CD4-positive, alpha-beta T cell treated with Interleukin-6 at 100 ng/mL for 8 hours (primary cell): ENCODE measurements at regions not wholly inside any gene's neighbourhood (a gene's known extent, or its start where the extent isn't known, plus 50 kb on each side); places are given as distances from the start of the nearest gene placed in this dataset.

Experiments used
- DNase-seq: peaks from one replicate; pipeline ENCODE4 v3.0.0-alpha.2; 2020; ENCODE audit warnings: mixed read lengths, low spot score

DNA sequence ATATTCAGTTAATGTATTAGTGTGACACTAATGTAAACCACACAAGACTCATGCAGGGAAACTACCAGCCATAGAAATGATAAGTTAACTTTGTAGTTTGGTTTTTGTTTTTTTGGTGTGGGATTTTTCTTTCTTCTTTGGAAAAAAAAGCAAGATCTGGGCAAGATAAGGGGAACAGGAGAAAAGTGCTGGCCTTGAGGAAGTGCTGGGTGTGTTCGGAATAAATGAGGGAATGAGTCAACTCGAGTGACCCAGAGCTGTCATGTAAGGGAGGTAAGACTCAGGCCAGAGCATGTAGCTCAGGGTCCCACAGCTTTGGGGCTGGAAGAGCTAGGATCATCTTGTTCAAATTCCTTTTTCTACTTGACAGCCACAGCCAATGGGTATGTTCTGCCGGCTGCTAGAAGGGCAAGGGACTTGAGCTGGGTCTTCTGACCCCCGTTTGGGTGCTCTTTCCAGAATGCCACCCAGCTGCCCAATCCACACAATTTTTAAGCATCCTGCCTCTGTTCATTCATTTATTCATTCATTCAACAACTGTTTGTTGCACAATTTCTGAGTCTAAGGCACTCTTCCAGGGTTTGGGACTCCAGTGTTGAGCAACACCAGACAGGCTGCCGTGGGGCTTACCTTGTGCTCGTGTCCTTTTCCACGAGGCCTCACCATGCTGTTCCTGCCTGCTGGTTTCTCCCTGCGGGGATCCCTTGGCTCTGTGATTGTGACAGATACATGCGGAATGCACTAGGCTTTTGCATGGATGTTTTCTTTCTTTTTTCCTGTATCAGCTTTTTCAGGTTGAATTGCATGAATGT, 54.5 kb downstream of the CLDN34 start:
- no peak for DNase-seq

- DNase-seq, result no peak
Measured at GRCh38 chrX:10022273-10022541, 55.0 kb downstream of the CLDN34 start.

GRCh38 chrX:10022580-10023245, 55.6 kb downstream of the CLDN34 start:
- DNase-seq, result no peak

GRCh38 chrX:10023821-10024220, 56.7 kb downstream of the CLDN34 start:
- no peak for DNase-seq

DNA sequence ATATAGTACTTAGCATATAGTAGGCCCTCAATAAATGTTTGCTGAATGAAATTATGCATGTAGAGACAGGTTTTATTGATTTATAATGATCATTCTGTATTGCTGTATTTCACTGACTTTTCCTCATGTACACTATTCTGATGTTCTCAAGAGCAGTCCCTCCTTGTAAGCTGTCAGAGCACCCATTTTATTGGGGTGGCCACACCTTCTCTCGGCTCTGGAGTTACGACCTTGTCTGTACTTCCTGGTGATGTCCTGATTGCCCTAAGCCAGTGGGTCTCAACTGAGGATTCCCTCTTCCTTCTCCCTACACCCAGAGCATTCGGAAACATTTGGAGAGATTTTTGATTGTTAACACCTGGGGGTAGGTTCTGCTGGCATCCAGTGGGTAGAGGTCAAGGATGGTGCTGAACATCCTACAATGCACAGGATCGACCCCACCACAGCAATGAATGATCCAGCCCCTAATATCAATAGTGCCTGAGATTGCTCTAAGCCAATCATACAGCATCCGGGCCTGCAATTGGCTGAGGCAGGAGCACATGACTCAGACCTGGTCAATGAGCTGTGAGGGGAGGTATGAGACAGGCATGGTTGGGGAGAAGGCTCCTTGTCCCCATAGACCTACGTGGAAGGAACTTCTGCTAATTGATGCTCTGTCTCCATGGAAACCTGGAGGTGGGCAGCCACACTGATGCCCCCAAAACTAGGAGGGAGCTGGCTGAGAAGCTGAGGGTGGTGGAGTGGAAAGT, 58.8 kb downstream of the CLDN34 start:
- DNase-seq, result no peak

DNA sequence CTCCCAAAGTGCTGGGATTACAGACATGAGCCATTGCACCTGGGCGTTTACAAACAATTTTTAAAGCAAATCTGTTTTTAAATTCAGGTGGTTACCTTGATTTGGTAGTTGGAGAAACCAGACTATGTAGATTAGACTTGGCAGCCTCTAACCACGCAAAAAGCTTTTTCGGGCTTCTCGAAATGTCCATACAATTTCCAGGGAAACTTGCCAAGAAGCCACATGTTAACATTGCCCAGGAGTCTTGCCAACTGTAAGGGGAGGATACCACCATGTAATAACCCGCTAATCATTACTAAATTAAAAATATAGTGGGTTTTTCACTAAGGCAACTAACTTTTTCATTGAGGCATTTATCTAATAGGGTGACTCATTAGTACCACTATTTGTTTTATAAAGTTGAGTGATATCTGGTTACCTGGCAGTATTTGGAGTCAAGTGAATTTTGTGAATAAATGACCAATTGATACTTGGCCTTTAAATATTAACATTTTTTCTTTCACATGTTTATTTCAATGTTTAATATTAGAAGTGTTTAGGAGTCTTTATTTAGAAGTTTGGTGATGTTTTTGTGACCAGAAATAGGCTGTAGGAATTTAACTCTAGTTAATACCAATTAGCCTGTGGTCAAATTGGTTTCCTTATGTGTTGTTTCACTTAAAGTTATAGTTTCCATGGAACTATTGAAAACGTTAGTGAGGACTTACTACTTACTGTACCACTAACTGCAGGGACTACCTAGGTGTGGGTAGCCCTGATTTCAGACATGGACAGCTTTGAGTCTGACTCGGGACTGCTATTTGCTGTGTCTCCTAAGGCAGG, 61.3 kb downstream of the CLDN34 start:
- no peak for DNase-seq

DNA sequence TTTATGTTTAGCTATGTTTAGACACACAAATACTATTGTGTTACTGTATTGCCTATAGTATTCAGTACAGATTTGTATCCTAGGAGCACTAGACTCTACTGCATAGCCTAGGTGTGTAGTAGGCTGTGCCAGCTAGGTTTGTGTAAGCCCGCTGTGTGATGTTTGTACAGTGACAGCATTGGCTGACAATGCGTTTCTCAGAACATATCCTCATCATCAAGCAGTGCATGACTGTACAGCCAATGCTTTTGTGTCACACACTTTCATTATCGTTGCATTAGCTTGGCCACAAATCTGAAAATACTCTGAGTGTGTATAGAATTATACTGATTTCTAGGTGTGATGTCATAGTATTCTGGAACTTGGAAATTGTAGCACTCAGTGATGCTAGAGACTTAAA, 63.4 kb downstream of the CLDN34 start:
- DNase-seq, result no peak

DNA sequence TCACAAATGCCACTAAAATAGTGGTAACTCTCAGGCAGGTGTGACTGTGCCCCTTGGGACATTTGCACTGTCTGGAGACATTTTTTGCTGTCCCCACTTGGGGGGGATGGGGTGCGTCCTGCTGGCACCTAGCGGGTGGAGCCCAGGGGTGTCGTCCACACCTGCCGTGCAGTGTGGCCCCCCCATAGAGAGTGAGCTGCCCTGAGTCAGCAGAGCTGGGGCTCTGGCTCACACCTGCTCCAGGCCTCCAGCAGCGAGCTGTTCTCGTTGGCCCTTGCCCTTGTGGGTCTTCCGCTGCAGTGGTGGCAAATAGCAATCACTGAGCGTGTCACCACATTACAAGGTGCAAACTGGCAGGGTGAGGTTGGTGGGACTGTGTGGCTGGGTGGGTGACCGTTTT, 64.6 kb downstream of the CLDN34 start:
- no peak for DNase-seq

GRCh38 chrX:10032147-10032546, 65.0 kb downstream of the CLDN34 start:
- DNase-seq, result no peak

DNA sequence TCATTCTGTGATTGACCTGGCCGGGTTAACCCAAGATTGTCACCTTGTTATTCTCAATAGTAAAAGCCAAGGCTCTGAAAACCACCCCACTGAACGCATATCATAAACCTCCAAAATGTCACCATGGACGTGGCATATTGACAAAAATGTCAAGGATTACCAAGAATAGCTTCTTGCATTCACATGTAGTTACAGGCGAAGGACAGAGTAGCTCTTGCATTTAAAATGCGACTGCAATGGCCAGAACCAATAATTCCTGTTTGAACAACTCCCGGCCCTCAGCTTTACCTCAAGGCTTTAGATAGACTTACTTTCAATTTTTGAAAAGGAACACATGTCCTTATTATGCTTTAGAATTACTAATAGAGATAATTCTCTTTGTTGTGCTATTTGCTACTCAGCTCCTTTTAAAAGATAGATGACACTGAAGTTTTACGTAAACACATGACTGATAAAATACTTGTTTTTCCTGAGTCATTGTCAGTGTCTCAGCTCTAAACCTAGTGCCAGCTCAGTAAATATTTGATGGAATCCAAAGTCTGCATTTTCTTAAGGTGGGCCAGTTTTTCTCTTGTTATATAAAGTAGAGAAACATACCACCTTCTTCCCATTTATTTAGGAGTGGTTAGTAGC, 66.3 kb downstream of the CLDN34 start:
- DNase-seq, result no peak

DNA sequence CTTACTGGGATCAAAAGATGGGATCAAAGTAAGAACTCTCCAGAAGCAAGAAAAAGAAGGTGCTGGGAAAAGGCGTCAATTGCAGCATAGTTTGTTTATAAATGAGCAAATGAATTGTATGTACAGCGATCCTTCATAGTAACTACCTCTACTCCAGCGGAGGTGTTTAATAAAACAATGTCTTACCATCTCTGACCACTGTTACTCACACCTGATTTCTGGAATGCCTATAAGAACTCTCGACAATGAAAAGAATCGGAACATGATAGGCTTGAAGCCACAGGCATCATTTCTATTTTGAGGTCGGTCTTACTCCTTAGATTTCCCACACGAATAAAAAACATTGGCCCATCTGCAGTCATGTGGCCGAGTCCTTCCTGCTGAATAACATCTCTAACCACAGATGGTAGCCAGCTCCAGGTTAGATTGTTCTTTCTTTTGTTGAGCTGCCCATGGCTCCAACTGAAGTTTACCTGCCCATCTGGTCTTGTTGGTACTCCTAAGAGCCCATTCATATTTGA, 67.6 kb downstream of the CLDN34 start:
- no peak for DNase-seq

DNA sequence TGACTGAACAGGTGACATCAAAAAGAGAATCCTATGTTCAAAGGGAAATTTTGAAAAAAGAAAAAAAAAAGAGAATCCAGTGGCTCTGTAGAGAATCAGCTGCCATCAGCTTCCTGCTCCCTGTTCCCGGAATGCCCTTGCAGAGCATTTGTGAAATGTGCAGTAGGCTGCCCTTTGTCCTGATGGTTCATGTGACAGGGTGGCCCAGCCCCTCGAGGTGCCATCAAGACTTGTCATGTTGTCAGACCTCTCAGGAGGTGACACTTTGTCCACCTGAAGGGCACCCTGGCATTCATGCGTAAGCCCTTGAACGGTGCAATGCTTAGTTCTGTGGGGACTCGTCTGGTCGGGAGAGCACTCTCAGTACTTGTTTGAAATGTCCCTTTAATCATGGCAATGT, 71.4 kb downstream of the CLDN34 start:
- DNase-seq, result no peak

DNA sequence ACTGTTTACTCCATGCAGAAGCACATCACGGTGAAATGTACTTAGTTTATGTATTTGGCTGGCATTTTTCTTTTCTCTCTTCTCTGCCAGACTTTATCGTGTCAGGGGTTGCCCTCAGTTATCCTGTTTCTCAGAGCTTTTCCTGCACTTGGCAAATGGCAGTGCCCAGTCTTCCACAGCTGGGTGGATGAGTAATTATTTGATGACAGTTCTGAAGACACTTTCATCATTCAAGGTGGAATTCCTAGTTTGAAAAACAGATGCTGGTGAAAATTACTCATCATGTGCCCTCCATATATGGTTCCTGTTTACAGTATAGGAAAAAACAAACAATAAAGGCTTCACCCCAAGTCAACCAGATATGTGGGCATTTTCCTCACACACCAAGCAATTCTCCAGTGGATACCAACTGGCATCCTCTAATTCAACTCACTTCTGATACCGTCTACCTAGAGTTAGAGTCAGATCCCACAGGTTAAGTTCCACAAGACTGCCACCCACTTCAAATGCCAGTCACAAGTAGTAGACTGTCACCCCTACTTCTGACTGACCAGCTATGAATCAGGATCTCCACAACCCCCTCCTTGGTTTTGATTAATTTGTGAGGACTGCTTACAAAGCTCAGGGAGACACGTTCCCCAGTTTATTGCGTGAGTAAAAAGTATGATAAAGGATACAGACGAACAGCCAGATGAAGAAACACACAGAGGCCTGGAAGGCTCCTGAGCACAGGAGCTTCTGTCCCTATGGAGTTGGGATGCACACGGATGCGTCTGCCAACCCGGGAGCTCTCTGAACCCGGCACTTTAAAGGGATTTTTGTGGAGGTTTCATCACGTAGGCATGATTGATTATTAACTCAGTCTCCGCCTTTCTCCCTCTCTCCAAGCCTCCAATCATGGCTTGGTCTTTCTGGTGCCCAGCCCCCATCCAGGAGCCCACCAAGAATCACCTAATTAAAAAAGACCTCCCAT, 72.9 kb downstream of the CLDN34 start:
- DNase-seq, result no peak

DNA sequence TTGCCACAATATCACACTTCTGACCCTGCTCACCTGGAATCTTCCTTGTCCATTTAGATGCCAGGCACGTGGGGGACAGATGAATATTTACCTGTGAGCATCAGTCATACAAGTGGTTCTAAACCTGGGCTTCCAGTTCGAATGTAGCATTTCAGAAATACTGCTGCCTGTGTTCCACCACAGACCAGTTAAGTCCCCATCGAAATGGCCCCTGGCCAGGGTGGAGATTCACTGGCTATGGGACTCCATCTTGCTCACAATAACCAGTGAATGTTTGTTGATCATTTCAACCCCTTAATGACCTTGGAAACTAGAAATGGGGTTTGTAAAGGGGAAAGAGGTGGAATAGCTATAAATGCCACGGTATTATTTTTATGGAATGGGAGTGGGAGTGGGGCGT, 73.8 kb downstream of the CLDN34 start:
- DNase-seq, result no peak

GRCh38 chrX:10041383-10041782, 74.2 kb downstream of the CLDN34 start:
- no peak for DNase-seq

DNA sequence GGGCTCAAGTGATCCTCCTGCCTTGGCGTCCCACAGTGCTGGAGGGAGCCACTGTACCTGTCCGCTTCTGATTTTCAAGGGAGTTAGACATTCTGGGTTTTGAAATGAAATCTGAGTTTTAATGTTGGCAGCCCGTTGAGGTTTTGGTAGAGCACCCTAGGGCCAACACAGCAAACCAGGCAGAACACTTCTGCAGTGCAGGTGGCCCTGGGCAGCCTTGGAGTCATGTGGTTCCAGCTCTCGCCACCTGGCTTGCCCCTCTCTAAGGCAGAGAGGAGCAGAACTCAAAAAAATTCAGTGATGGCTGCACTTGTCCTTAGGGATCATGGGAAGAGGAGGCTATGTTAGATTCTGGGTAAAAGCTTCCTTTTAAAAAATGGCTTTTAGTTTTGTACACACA, 74.9 kb downstream of the CLDN34 start:
- no peak for DNase-seq

GRCh38 chrX:10043386-10043785, 76.2 kb downstream of the CLDN34 start:
- no peak for DNase-seq

DNA sequence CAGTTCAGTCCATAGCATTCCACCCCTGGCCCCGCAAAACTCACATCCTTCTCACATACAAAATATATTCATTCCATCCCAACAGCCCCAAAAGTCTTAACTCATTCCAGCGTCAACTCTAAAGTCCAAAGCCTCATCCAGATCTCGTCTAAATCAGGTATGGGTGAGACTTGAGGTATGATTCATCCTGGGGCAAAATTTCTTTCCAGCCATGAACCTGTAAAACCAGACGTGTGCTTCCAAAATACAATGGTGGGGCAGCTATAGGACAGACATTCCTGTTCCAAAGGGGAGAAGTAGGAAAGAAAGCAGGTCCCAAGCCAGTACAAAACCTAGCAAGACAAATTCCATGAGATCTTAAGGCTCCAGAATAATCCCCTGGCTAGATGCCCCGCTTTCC, 76.9 kb downstream of the CLDN34 start:
- DNase-seq, result no peak

GRCh38 chrX:10045327-10046000, 78.3 kb downstream of the CLDN34 start:
- no peak for DNase-seq

DNA sequence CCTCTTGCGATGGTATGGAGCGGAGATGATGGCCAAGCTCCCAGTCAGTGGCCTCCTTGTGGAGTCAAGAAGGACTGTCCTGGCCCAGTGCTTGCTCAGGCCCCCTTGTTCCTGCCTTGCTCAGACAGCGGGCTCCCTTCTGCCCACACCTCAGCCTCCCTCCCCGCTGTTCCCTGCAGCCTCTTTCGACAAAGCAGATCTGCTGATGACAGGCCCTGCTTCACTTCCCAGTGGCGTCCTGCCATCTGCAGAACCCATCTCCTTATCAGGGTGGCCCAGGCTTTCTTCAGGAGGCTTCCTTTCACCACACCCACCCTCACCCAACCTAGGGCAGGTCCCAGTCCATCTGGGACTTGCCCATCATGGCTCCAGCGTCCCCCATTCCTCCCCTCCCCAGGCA, 80.0 kb downstream of the CLDN34 start:
- DNase-seq, result no peak
